ENCODE measurements at regions not wholly inside any gene's neighbourhood (a gene's known extent, or its start where the extent isn't known, plus 50 kb on each side); places are given as distances from the start of the nearest gene placed in this dataset.

GRCh38 chr6:106849120-106849519 lies 125.4 kb downstream of the CD24 start:
- no peaks in the 10 kb centered on the region for H3K36me3 Mint-ChIP-seq
- Histone ChIP-seq H3K9me3 (ENCODE audit: low read depth) (no peaks in the 10 kb centered on the region), H3K9ac (no peak overlapping the region), H3K36me3 (no peaks in the 10 kb centered on the region), H3K4me1 (no peaks in the 10 kb centered on the region), H3K27me3 (no peaks in the 10 kb centered on the region), H4K20me1 (ENCODE audit: low read depth) (no peaks in the 10 kb centered on the region), H3F3A (ENCODE audit: low read depth) (no peaks in the 10 kb centered on the region), H3K79me2 (ENCODE audit: low read depth) (no peaks in the 10 kb centered on the region), H3K27ac (no peak overlapping the region), H3K4me2 (no peak overlapping the region), H2AFZ (replicated peaks) (no peak overlapping the region), H3K4me3 (no peak overlapping the region)
- no peak overlapping the region for H3K4me3 Mint-ChIP-seq
- no peaks in the 10 kb centered on the region for H3K4me1 Mint-ChIP-seq
- H3K27me3 Mint-ChIP-seq (ENCODE audit: insufficient read depth, low read depth) = no peaks in the 10 kb centered on the region
- H3K9me3 Mint-ChIP-seq = peaks cover 7% of the 10 kb centered on the region
- TF ChIP-seq CTCF (IDR thresholded peaks at IDR 0.05) = no peak
- no peak for TF ChIP-seq EZH2phosphoT487 (IDR thresholded peaks at IDR 0.05)
- TF ChIP-seq EZH2 (IDR thresholded peaks at IDR 0.05) = no peak
- no peak for DNase-seq (ENCODE audit: low spot score)
- H3K27ac Mint-ChIP-seq = no peak overlapping the region

- H3K36me3 ChIP-seq = no peaks in the 10 kb centered on the region
- no peak overlapping the region for H3K27ac Mint-ChIP-seq
- H3K4me1 ChIP-seq = no peaks in the 10 kb centered on the region
- H3K4me3 Mint-ChIP-seq = no peak overlapping the region
- H3K36me3 Mint-ChIP-seq = no peaks in the 10 kb centered on the region
- peaks cover 3% of the 10 kb centered on the region for H3K9me3 Mint-ChIP-seq
- H3K27ac ChIP-seq = no peak overlapping the region
- DNase-seq (ENCODE audit: low spot score) = no peak
- no peaks in the 10 kb centered on the region for H3K4me1 Mint-ChIP-seq
- no peak for TF ChIP-seq EZH2phosphoT487 (IDR thresholded peaks at IDR 0.05)
- no peak for TF ChIP-seq EZH2 (IDR thresholded peaks at IDR 0.05)
- TF ChIP-seq CTCF (IDR thresholded peaks at IDR 0.05) = no peak
- no peaks in the 10 kb centered on the region for H3K9me3 ChIP-seq (ENCODE audit: low read depth)
- H3K9ac ChIP-seq = no peak overlapping the region
- H2AFZ ChIP-seq (replicated peaks) = no peak overlapping the region
- no peaks in the 10 kb centered on the region for H3K79me2 ChIP-seq (ENCODE audit: low read depth)
- H3F3A ChIP-seq (ENCODE audit: low read depth) = no peaks in the 10 kb centered on the region
- no peaks in the 10 kb centered on the region for H4K20me1 ChIP-seq (ENCODE audit: low read depth)
- H3K4me2 ChIP-seq = no peak overlapping the region
- H3K4me3 ChIP-seq = no peak overlapping the region
- no peaks in the 10 kb centered on the region for H3K27me3 Mint-ChIP-seq (ENCODE audit: insufficient read depth, low read depth)
- H3K27me3 ChIP-seq = no peaks in the 10 kb centered on the region
Measured at GRCh38 chr6:106847116-106847515, 127.4 kb downstream of the CD24 start.

GRCh38 chr6:106844930-106845329 lies 129.6 kb downstream of the CD24 start:
- Histone ChIP-seq H3K9me3 (ENCODE audit: low read depth) (no peaks in the 10 kb centered on the region), H3K4me2 (no peak overlapping the region), H2AFZ (replicated peaks) (no peak overlapping the region), H3K4me3 (no peak overlapping the region), H3K36me3 (no peaks in the 10 kb centered on the region), H3K9ac (no peak overlapping the region), H3K27ac (no peak overlapping the region), H3K79me2 (ENCODE audit: low read depth) (no peaks in the 10 kb centered on the region), H4K20me1 (ENCODE audit: low read depth) (no peaks in the 10 kb centered on the region), H3K4me1 (no peaks in the 10 kb centered on the region), H3F3A (ENCODE audit: low read depth) (no peaks in the 10 kb centered on the region), H3K27me3 (no peaks in the 10 kb centered on the region)
- TF ChIP-seq EZH2 (IDR thresholded peaks at IDR 0.05) (no peak), CTCF (IDR thresholded peaks at IDR 0.05) (no peak), EZH2phosphoT487 (IDR thresholded peaks at IDR 0.05) (no peak)
- Mint-ChIP-seq H3K9me3 (no peaks in the 10 kb centered on the region), H3K4me1 (no peaks in the 10 kb centered on the region), H3K36me3 (no peaks in the 10 kb centered on the region), H3K27ac (no peak overlapping the region), H3K27me3 (ENCODE audit: insufficient read depth, low read depth) (no peaks in the 10 kb centered on the region), H3K4me3 (no peak overlapping the region)
- DNase-seq (ENCODE audit: low spot score) = no peak

Measured in neural progenitor cell (in vitro differentiated cells).